GM19328 (cell line): ENCODE measurements at regions not wholly inside any gene's neighbourhood (a gene's known extent, or its start where the extent isn't known, plus 50 kb on each side); places are given as distances from the start of the nearest gene placed in this dataset.

Source experiments
- ATAC-seq: cut with Tn5 transposase; IDR thresholded peaks from one replicate; pipeline ENCODE4 v1.9.1; 2021; ENCODE audit warnings: mild to moderate bottlenecking, moderate library complexity; ENCODE audit not compliant: unreplicated experiment

DNA sequence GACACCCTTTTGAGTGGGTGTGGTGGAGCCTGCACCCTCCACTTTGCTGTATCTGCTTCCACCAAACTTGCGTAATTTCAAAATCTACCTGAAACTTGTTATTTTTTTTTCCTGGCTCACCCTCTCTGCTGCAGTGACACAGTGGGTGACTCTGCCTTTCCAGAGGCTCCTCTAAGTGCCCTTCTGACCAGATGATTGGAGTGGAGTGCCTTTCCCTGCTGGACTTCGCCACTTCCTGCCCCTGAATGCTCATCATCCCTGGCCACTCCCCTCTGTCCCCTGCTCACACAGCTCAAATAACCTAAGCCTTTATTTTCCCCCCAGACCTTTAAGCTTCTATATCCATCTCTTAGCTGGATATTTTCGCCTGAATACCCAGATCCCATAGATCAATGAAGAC lies 777.5 kb upstream of the ID2 start:
- ATAC-seq: no peak

DNA sequence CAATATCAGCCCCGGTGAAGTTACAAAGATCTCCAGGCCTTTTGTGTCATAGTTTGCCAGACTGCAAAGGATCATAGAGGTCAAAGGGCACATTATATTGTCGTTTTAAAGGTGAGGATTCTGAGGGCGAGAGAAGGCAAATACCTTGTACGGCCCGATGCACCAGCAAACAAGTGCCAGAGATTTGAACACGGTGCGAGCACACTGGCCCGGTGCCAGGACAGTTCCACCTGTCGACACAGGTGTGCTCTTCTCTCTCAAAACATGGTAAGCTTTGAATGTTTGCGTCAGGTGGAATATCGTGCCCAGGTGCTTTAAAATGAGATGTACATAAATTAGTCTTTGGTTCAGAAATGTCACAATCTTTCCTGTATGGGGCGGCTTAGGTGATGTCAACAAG lies 776.1 kb upstream of the ID2 start:
- ATAC-seq: no peak

GRCh38 chr2:7906431-7906830 lies 775.4 kb upstream of the ID2 start:
- ATAC-seq: no peak

DNA sequence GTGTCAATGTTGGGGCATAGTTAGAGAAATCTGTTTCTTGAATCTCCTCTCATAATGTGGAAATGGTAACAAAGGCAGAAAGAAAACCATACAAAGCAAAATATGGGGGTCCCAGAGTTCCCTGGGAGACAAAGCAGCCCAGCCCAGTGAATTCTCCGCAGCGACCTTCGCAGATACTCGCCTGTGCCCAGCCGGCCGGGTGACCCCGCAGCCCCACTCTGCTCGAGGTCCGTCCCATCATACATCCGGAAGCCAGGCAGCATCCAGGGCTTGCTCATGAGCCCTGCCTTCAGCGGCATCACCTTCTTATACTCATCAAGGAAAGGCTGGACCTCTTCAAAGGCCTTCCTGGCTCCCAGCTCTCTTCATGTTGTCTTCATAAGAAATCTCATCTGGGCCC lies 774.8 kb upstream of the ID2 start:
- no peak for ATAC-seq

DNA sequence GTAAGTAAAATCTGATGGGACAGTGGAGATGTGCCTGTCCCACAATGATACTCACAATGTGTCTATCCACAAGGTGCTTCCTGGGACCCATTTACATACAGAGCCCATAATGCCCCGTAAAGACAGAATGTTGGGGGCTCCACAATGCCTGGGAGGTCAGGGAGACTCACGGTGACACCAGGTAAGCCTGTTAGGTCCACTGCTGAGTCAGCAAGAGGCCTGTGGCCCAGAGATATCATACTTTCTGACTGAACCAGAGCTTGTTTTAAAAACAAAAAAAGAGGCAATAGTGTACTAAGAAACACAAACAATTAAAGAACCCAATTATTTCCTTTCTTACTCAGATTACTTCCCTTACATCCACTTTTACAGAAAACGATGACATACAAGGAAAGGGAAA lies 771.1 kb upstream of the ID2 start:
- ATAC-seq: no peak

GRCh38 chr2:7911196-7911595 lies 770.7 kb upstream of the ID2 start:
- ATAC-seq: no peak

DNA sequence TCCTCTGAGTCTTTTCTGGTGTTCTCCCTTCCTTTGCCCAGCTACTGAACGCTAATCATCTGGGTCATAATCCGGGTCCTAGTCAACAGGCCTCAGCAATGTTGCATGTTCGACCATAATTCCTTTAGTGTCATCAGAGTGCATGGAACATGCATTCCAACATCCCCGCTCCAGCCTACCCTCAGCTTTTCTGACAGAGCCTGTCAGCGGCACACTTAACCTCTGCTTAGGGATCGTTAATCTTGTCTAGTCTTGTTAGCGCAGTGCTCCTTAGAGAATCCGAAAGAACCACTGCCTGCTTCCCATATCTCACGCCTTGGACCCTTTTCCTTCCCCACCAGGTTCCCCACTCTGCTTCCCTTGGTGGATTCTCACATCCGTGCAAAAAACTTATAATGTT lies 767.9 kb upstream of the ID2 start:
- no peak for ATAC-seq

- no peak for ATAC-seq
Measured at GRCh38 chr2:7915302-7916091, 766.4 kb upstream of the ID2 start.

- ATAC-seq: no peak
Measured at GRCh38 chr2:7916670-7917069, 765.2 kb upstream of the ID2 start.

DNA sequence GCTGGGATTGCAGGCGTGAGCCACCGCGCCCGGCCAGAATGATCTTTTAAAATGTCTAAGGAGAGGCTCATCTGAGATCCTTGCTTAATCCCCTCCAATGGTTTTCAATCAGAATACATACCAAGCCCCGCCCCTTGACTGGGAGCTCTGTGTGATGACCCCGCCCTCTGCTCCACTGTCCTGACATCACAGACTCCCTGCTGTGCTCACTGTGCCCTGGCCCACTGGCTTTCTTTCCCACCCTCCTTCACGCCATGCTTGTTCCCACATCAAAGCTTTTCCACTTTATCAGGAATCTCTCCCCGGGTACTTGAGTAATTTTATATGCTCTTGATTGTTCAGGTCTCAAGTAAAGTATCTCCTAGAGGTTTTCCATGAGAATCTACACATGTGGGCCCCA lies 762.3 kb upstream of the ID2 start:
- ATAC-seq: no peak

- ATAC-seq: no peak
Measured at GRCh38 chr2:7924023-7924762, 757.7 kb upstream of the ID2 start.

DNA sequence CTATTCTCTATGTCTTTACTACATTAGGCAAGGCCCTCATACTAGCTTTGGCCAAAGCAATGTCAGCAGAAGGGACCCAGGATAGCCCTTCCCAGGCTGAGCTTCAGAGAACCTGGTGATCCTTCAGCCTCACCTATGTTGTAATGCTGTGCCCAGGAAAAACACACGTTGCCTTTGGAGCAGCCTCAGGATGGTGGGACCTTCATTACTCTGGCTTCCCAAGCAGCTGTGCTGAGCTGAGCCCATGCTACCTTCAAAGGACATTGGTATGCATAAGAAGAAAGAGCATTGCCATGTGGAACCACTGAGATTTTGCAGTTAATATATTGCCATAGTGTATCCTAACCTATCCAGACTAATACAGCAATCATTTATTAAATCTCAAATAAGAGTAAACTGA lies 756.4 kb upstream of the ID2 start:
- no peak for ATAC-seq

GRCh38 chr2:7927691-7928090 lies 754.2 kb upstream of the ID2 start:
- no peak for ATAC-seq

GRCh38 chr2:7929281-7929680 lies 752.6 kb upstream of the ID2 start:
- no peak for ATAC-seq

DNA sequence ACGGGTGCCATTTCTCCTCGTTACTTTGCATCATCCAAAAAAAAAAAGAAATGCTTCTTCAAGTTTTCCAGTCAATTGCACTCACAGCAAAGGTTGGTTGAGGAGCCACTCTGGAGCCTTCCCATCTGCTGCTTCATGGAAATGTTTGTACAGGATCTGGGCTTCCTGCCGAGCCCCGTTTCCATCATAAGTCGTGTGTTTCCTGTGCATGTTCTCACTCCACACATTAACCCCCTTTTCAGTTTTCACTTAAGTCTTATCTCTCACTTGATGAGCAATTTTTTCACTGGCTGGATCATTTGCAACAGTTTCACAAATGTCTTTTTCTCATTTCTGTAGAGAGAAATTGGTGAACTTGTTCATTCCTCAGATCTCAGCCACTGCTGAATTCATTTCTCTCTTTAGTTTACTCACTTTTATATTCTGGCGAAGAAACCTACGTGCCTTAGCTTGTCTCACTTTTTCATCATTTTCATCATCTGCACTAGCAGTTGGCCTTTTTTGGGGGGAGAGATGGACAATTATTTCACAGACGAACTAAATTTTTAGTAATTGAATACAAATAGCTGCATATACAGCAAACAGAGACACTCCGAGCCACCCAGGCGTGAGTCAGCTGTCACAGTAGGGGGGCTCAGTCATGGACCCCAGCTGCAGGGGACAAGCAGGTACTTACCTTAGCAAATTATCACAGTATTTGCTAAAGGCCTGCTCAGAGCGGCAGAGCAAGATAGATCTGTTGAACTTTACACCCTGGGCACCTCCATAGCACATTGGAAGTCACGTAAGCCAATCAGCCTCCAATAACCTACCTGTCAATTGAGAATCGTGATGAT lies 750.8 kb upstream of the ID2 start:
- no peak for ATAC-seq

DNA sequence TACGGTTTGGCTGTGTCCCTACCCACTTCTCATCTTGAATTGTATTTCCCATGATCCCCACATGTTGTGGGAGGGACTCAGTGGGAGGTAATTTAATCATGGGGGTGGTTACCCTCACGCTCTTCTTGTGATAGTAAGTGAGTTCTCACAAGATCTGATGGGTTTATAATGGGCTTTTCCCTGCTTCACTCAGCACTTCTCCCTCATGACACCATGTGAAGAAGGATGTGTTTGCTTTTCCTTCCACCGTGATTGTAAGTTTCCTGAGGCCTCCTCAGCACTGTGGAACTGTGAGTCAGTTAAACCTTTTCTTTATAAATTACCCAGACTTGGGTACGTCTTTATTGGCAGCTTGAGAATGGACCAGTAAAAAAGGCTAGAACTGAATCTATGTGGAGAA lies 750.0 kb upstream of the ID2 start:
- no peak for ATAC-seq

- no peak for ATAC-seq
Measured at GRCh38 chr2:7933672-7934071, 748.2 kb upstream of the ID2 start.

- ATAC-seq: no peak
Measured at GRCh38 chr2:7934476-7934875, 747.4 kb upstream of the ID2 start.

DNA sequence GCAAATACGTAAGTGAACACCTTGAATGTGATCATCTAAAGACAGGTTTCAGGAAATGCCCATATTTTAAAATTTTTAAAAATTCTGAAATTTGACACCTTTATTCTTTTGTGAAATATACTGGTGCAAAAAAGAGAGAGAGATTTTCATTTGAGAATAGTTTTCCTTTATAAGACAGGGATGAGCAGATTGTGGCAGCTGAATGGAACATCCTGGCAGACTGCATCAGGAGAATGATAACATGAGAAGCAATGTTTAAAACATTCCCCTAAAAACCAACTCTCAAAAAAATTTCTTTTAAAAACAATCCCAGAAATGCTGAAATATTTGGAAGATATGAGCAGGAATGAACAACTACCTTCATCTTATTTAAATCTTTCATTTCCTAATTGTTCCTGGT lies 744.8 kb upstream of the ID2 start:
- no peak for ATAC-seq

DNA sequence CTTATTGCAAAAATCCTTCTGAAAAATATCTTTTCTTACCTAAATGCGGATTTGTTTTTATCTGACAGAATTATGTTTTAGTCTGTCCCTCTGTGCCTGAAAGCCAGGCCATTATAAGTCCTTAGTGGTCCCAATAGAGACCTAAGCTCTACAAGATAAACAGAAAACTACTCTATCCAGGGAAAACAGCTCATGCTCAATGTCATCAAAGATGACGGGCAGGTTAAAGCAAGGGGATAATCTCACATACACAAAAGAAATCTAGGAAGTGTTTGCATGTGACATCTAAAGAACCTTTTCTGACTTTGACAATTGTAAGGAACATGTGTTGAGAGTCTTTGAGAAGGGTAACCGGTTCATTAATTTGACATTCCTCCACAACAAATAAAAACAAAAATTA lies 741.1 kb upstream of the ID2 start:
- ATAC-seq: no peak

DNA sequence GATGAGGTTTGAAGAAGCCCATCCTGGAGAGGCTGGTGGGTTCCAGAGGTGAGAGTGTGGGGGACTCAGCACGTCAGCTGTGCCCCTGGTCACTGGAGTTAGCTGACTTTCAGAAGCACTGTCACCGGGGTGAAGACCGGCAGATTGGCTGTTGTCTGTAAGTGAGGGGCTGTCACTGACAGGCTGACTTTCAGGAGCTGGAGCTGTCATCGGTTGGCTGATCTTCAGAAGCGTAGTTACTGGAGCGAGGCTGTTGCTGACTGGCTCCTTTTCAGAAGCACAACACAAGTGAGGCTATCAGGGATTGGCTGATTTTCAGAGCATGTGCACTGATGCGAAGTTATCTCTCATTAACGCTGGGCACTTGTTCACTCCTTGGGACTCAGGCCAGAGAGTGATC lies 738.4 kb upstream of the ID2 start:
- ATAC-seq: no peak

GRCh38 chr2:7945026-7945425 lies 736.8 kb upstream of the ID2 start:
- no peak for ATAC-seq
